H1 (cell line): ENCODE measurements at regions not wholly inside any gene's neighbourhood (a gene's known extent, or its start where the extent isn't known, plus 50 kb on each side); places are given as distances from the start of the nearest gene placed in this dataset.

ENCODE experiments used
- CTCF ChIA-PET: fragments of 300-600 bp; sonication (Branson Sonifier 250); formaldehyde crosslinking; loops from one replicate; lab custom pipeline; 2021; ENCODE audit not compliant: partially characterized antibody; lab: Charles Lee
- POLR2A ChIA-PET: fragments of 300-600 bp; sonication (Branson Sonifier 250); formaldehyde crosslinking; loops from one replicate; lab custom pipeline; 2021; ENCODE audit warnings: inconsistent platforms; ENCODE audit not compliant: partially characterized antibody; lab: Charles Lee
- DNase-seq, 2 experiments: peaks; one replicate each; pipeline versions ENCODE4 v3.0.0 to v3.0.0-alpha.2; 2010 to 2022; ENCODE audit warnings: low spot score in 2 of 2, low read depth in 1 of 2, mixed read lengths in 1 of 2
- FAIRE-seq: peaks from 2 replicates; lab custom pipeline; 2011; peaks lifted over from hg19 to GRCh38; lab: Jason Lieb, UNC
- H2AFZ ChIP-seq: 2 replicates; pipeline ENCODE4 v1.8.1; 2012; ENCODE audit warnings: low read length, inconsistent platforms
- H2AK5ac ChIP-seq: 2 replicates; pipeline ENCODE4 v1.6.1; 2013; ENCODE audit warnings: low read depth, low read length
- H2BK120ac ChIP-seq: replicated peaks from 2 replicates; pipeline ENCODE3; 2013; ENCODE audit warnings: low read depth, low read length, inconsistent platforms
- H2BK12ac ChIP-seq: 2 replicates; pipeline ENCODE4 v1.6.1; 2013; ENCODE audit warnings: low read depth, low read length
- H2BK15ac ChIP-seq: 2 replicates; pipeline ENCODE4 v1.6.1; 2013; ENCODE audit warnings: low read length
- H2BK20ac ChIP-seq: 2 replicates; pipeline ENCODE4 v1.6.1; 2013; ENCODE audit warnings: low read length
- H2BK5ac ChIP-seq: 2 replicates; pipeline ENCODE4 v1.6.1; 2013; ENCODE audit warnings: low read depth, low read length
- H3K14ac ChIP-seq: 2 replicates; pipeline ENCODE4 v1.6.1; 2013; ENCODE audit warnings: inconsistent platforms; ENCODE audit not compliant: insufficient read length
- H3K18ac ChIP-seq: 2 replicates; pipeline ENCODE4 v1.6.1; 2013; ENCODE audit warnings: low read length; ENCODE audit errors: extremely low read depth
- H3K23ac ChIP-seq: 2 replicates; pipeline ENCODE4 v1.6.1; 2013; ENCODE audit warnings: inconsistent platforms; ENCODE audit not compliant: insufficient read length
- H3K23me2 ChIP-seq: 2 replicates; pipeline ENCODE4 v1.6.1; 2013; ENCODE audit warnings: low read depth, low read length
- H3K27ac ChIP-seq: 2 replicates; pipeline ENCODE4 v1.6.1; 2011; ENCODE audit warnings: low read depth, low read length, inconsistent platforms
- H3K27me3 ChIP-seq, 4 experiments: replicated peaks in 1 of 4; 1 replicate in 1 of 4; 2 replicates in 3 of 4; pipeline versions ENCODE4 v1.6.1 to v1.8.1; 2011 to 2013; ENCODE audit warnings: low read length in 3 of 4, mild to moderate bottlenecking in 3 of 4, inconsistent platforms in 2 of 4, mixed read lengths in 2 of 4, moderate library complexity in 1 of 4; ENCODE audit not compliant: control insufficient read depth in 3 of 4, insufficient read depth in 3 of 4; ENCODE audit errors: extremely low read depth in 1 of 4
- H3K36me3 ChIP-seq, 4 experiments: 2 replicates each; pipeline versions ENCODE4 v1.6.1 to v1.8.1; 2011 to 2013; ENCODE audit warnings: mild to moderate bottlenecking in 4 of 4, low read length in 3 of 4, moderate library complexity in 2 of 4, control low read depth in 1 of 4, inconsistent platforms in 1 of 4; ENCODE audit not compliant: insufficient read depth in 4 of 4, control insufficient read depth in 2 of 4
- H3K4ac ChIP-seq: replicated peaks from 2 replicates; pipeline ENCODE3; 2013; ENCODE audit warnings: low read length, low read depth, mixed read lengths, inconsistent platforms; ENCODE audit not compliant: insufficient read length
- H3K4me1 ChIP-seq, 4 experiments: replicated peaks in 1 of 4; 1 replicate in 1 of 4; 2 replicates in 3 of 4; pipeline versions ENCODE4 v1.6.1 to v1.8.1; 2011 to 2013; ENCODE audit warnings: low read length in 3 of 4, inconsistent platforms in 2 of 4, mixed read lengths in 1 of 4; ENCODE audit not compliant: insufficient read depth in 4 of 4, control insufficient read depth in 3 of 4
- H3K4me2 ChIP-seq, 2 experiments: 2 replicates each; pipeline versions ENCODE4 v1.6.1 to v1.8.1; 2011 to 2013; ENCODE audit warnings: low read depth in 2 of 2, low read length in 2 of 2, control low read depth in 1 of 2, inconsistent platforms in 1 of 2, mild to moderate bottlenecking in 1 of 2; ENCODE audit not compliant: insufficient read depth in 1 of 2
- H3K4me3 ChIP-seq, 4 experiments: fragments of 200-600, 300-600 bp in 1 of 4; sonication (generic), shearing (Covaris generic), sonication (Bioruptor Twin) in 1 of 4; 2 replicates each; pipeline versions ENCODE4 v1.5.1 to v1.8.1; 2011 to 2016; ENCODE audit warnings: low read length in 4 of 4, low read depth in 3 of 4, control low read depth in 2 of 4, inconsistent platforms in 2 of 4, mild to moderate bottlenecking in 2 of 4, mixed read lengths in 1 of 4, moderate library complexity in 1 of 4; ENCODE audit not compliant: insufficient read depth in 2 of 4; ENCODE audit errors: extremely low read depth in 1 of 4
- H3K56ac ChIP-seq: replicated peaks from 2 replicates; pipeline ENCODE3; 2013; ENCODE audit warnings: low read depth, mild to moderate bottlenecking, mixed read lengths, low read length, inconsistent platforms; ENCODE audit not compliant: insufficient read length
- H3K79me1 ChIP-seq: 2 replicates; pipeline ENCODE4 v1.6.1; 2013; ENCODE audit warnings: low read depth, low read length, control low read depth
- H3K79me2 ChIP-seq, 2 experiments: 2 replicates each; pipeline versions ENCODE4 v1.6.1 to v1.8.1; 2012 to 2013; ENCODE audit warnings: low read length in 2 of 2, mild to moderate bottlenecking in 2 of 2, inconsistent platforms in 1 of 2; ENCODE audit not compliant: insufficient read depth in 2 of 2, control insufficient read depth in 1 of 2
- H3K9ac ChIP-seq, 4 experiments: replicated peaks in 1 of 4; 1 replicate in 1 of 4; 2 replicates in 3 of 4; pipeline versions ENCODE4 v1.6.1 to v1.8.1; 2011 to 2013; ENCODE audit warnings: low read depth in 3 of 4, low read length in 3 of 4, control low read depth in 2 of 4, mild to moderate bottlenecking in 2 of 4, moderate library complexity in 2 of 4, inconsistent platforms in 1 of 4; ENCODE audit errors: extremely low read depth in 1 of 4
- H3K9me3 ChIP-seq, 2 experiments: 2 replicates each; pipeline versions ENCODE4 v1.6.1 to v1.8.1; 2012 to 2013; ENCODE audit warnings: mild to moderate bottlenecking in 2 of 2, moderate library complexity in 2 of 2, control low read depth in 1 of 2, inconsistent platforms in 1 of 2, low read depth in 1 of 2, low read length in 1 of 2, mixed read lengths in 1 of 2; ENCODE audit not compliant: insufficient read depth in 2 of 2
- H4K20me1 ChIP-seq, 2 experiments: replicated peaks in 1 of 2; 2 replicates each; pipeline versions ENCODE3 to v1.8.1; 2011 to 2013; ENCODE audit warnings: inconsistent platforms in 2 of 2, low read length in 2 of 2, mild to moderate bottlenecking in 1 of 2; ENCODE audit not compliant: insufficient read depth in 2 of 2, control insufficient read depth in 1 of 2
- H4K5ac ChIP-seq: 2 replicates; pipeline ENCODE4 v1.6.1; 2013; ENCODE audit warnings: low read length, low read depth, mixed read lengths, inconsistent platforms; ENCODE audit not compliant: insufficient read length
- H4K8ac ChIP-seq: 2 replicates; pipeline ENCODE4 v1.8.0; 2013; ENCODE audit warnings: mild to moderate bottlenecking, moderate library complexity, low read length, inconsistent platforms; ENCODE audit not compliant: insufficient read depth; ENCODE audit errors: extremely low read depth
- H4K91ac ChIP-seq: replicated peaks from 2 replicates; pipeline ENCODE3; 2013; ENCODE audit warnings: low read length, mixed read lengths, inconsistent platforms; ENCODE audit not compliant: insufficient read length
- ATF3 ChIP-seq: IDR thresholded peaks from 2 replicates; pipeline ENCODE4 v1.6.1; 2011; ENCODE audit warnings: low read depth, mild to moderate bottlenecking, low read length; ENCODE audit not compliant: insufficient read depth
- EGR1 ChIP-seq: IDR thresholded peaks from 2 replicates; pipeline ENCODE4 v1.6.1; 2011; ENCODE audit warnings: low read depth, low read length, borderline replicate concordance
- GABPA ChIP-seq: IDR thresholded peaks from 2 replicates; pipeline ENCODE4 v1.6.1; 2011; ENCODE audit warnings: mild to moderate bottlenecking, low read length, moderate library complexity, borderline replicate concordance; ENCODE audit not compliant: insufficient read depth
- JUN ChIP-seq: IDR thresholded peaks from 2 replicates; pipeline ENCODE4 v1.6.1; 2011; ENCODE audit warnings: low read depth, mild to moderate bottlenecking, improper control_type of control experiment, low read length
- JUND ChIP-seq: IDR thresholded peaks from 2 replicates; pipeline ENCODE4 v1.6.1; 2011; ENCODE audit warnings: mild to moderate bottlenecking, improper control_type of control experiment, low read length
- POU5F1 ChIP-seq: IDR thresholded peaks from 2 replicates; pipeline ENCODE4 v1.6.1; 2011; ENCODE audit warnings: low read depth, mild to moderate bottlenecking, low read length, moderate library complexity
- YY1 ChIP-seq: IDR thresholded peaks from 2 replicates; pipeline ENCODE4 v1.6.1; 2011; ENCODE audit warnings: low read depth, mild to moderate bottlenecking, low read length
- WGBS, 2 experiments: shearing (Covaris generic) in 1 of 2; methylation state at CpG; one replicate each; pipeline versions ENCODE4 v1.1.6 to v1.1.7; 2013 to 2015; ENCODE audit warnings: low lambda C conversion rate in 2 of 2, mixed read lengths in 2 of 2, inconsistent platforms in 1 of 2, low coverage in 1 of 2, missing lambda C conversion rate in 1 of 2; ENCODE audit not compliant: insufficient replicate concordance in 2 of 2, insufficient coverage in 1 of 2, insufficient read length in 1 of 2; ENCODE audit errors: extremely low coverage in 1 of 2, missing lambda C conversion rate in 1 of 2; 5-methylcytosine and 5-hydroxymethylcytosine counted together

DNA sequence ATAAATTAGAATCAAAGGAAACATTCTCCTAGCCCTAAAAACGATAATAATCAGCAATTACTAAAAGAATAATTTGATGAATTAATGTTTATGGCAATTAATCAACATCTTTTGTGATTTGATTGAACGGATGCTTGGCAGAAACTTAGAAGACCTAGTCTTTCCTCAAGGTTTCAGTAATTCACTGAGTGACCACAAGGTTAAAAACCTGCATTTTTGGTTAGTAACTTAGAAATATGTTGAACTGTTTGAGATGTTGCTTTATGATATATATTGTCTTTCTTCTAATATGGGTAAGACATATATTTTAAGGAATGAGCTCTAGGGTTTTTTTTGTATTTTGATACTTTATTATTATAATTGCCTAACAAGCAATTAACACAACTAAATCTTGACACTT is 793.0 kb upstream of the NDST4 start:
- no peak for TF ChIP-seq JUND
- TF ChIP-seq POU5F1 = no peak
- TF ChIP-seq EGR1 = no peak
- no peak for TF ChIP-seq GABPA
- no peak for TF ChIP-seq YY1
- TF ChIP-seq JUN = no peak
- no peak for TF ChIP-seq ATF3
- H3K4me2 ChIP-seq = no peak overlapping the region
- WGBS, 2 experiments = 90% methylated on average over 2 of the region's 2 CpGs; no CpG with 5 or more reads in 1 of the 2 experiments
- H4K8ac ChIP-seq = no peak overlapping the region
- 0 out of 4 replicates have a peak, but pooled peaks cover 0 to 10% of the 10 kb centered on the region in 2 experiments for H3K9me3 ChIP-seq
- no peak overlapping the region for H3K14ac ChIP-seq
- no peak overlapping the region for H2BK15ac ChIP-seq
- no peak overlapping the region for H3K18ac ChIP-seq
- no peaks in the 10 kb centered on the region for H3K4me1 ChIP-seq
- no peak overlapping the region for H3K4me3 ChIP-seq
- H3K23me2 ChIP-seq = no peaks in the 10 kb centered on the region
- no peak overlapping the region for H4K5ac ChIP-seq
- H2BK20ac ChIP-seq = no peak overlapping the region
- no peaks in the 10 kb centered on the region for H3K36me3 ChIP-seq
- H3K56ac ChIP-seq = no peak overlapping the region
- H3K79me1 ChIP-seq = no peaks in the 10 kb centered on the region
- H3K9ac ChIP-seq = no peak overlapping the region
- H2AFZ ChIP-seq = no peak overlapping the region
- FAIRE-seq (no peak), DNase-seq (no peak)
- H3K23ac ChIP-seq = no peak overlapping the region
- H2BK120ac ChIP-seq = no peak overlapping the region
- CTCF ChIA-PET = interaction anchor here (0.8 to 1.2 kb wide), 5 partner anchors 12 to 50 kb away, joined by 3 to 5 read pairs (median 3); no protein-coding TSS in a partner anchor
- H3K27ac ChIP-seq = no peak overlapping the region
- no peak overlapping the region for H2BK12ac ChIP-seq
- H4K91ac ChIP-seq = no peak overlapping the region
- no peaks in the 10 kb centered on the region for H3K79me2 ChIP-seq
- H4K20me1 ChIP-seq = no peaks in the 10 kb centered on the region
- H2BK5ac ChIP-seq = no peak overlapping the region
- H2AK5ac ChIP-seq = no peak overlapping the region
- POLR2A ChIA-PET = no interaction called here
- H3K4ac ChIP-seq = no peak overlapping the region
- H3K27me3 ChIP-seq = no peaks in the 10 kb centered on the region
